Activated gamma-delta T cell treated with Interleukin-2 at 50 U/mL for 16 hours (primary cell): ENCODE measurements at regions not wholly inside any gene's neighbourhood (a gene's known extent, or its start where the extent isn't known, plus 50 kb on each side); places are given as distances from the start of the nearest gene placed in this dataset.
"Not testable (repeated sequence)": the region's sequence is repeated elsewhere in the genome, so short reads cannot be mapped to it uniquely, and the experiment has no call there.

Experiments
- DNase-seq: peaks from one replicate; pipeline ENCODE4 v3.0.0-alpha.2; 2020

DNA sequence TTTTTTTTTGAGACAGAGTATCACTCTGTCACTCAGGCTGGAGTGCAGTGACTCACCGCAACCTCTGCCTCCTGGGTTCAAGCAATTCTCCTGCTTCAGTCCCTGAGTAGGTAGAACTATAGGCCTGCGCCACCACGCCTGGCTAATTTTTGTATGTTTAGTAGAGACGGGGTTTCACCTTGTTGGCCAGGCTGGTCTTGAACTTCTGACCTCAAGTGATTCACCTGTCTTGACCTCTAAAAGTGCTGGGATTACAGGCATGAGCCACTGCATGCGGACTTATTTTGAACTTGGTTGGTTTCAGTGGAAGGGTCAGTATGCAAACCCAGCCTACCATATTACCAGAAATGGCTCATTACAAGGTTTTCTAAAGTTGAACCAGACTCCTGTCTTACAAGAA, 61.6 kb upstream of the GBA3 start:
- not testable (repeated sequence) for DNase-seq

DNA sequence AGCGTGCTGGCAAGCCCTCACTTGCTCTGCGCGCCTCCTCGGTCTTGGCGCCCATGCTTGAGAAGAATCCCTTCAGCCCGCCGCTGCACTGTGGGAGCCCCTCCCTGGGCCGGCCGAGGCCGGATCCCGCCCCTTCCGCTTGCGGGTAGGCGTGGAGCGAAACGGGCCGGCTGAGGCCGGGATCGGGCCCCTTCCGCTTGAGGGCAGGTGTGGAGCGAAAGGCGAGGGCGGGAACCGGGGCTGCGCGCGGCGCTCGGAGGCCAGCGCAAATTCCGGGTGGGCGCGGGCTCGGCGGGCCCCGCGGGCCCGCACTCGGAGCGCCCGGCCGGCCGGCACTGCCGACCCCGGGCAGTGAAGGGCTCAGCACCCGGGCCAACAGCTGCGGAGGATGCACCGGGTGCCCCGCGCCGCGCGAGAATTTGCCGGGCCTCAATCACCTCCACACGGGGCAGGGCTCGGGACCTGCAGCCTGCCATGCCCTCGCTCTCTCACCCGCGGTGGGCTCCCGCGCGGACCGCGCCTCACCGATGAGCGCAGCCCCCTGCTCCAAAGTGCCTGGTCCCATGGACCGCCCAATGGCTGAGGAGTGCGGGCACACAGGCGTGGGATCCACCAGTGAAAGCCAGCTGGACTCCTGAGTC, 58.1 kb upstream of the GBA3 start:
- no peak for DNase-seq

DNA sequence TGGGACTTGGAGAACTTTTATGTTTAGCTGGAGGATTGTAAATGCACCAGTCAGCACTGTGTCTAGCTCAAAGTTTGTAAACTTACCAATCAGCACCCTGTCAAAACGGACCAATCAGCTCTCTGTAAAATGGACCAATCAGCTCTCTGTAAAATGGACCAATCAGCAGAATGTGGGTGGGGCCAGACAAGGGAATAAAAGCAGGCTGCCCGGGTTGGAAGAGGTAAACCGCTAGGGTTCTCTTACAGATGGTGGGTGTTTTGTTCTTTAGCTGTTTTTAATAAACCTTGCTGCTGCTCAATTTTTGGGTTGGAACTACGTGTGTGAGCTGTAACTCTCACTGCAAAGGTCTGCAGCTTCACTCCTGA, 57.6 kb upstream of the GBA3 start:
- DNase-seq: not testable (repeated sequence)

DNA sequence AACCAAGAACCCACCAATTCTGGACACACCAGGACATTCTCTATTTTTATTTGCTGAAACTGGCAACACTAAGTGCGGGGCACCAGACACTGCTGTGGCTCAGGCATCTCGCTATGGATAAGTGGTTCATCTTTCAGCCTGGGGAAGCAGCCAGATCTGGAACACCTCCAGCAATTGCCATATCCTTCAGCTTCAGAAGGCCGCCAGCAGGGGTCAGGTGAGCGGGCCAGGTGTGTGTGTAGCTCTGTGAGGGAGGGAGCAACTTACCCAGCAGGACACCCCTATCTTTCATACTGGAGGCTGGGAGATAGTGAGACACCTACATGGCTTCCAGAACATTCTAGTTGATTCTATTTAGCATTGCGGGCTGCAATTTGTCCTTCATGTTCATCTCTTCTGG, 57.0 kb upstream of the GBA3 start:
- DNase-seq: no peak

DNA sequence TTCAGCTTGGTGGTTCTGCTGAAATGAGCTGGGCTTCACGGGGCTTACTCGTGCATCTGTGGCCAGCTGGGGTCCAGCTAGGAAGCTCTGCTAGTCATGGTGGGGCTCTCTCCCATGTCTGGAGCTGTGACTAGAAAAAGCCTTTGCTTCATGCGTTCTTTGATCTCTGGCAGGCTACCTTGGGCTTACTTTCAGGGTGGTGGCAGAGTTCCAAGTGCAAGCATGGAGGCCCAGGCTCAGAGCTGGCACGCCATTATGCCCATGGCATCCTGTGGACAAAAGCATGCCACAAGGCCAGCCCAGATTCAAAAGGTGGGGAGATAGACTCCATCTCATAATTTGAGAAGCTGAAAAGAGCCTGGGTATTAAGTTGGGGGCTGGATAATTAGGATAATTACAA, 55.4 kb upstream of the GBA3 start:
- no peak for DNase-seq
